Gastrocnemius medialis (tissue), 4 donors: ENCODE measurements at regions not wholly inside any gene's neighbourhood (a gene's known extent, or its start where the extent isn't known, plus 50 kb on each side); places are given as distances from the start of the nearest gene placed in this dataset.

Source experiments
- POLR2A ChIP-seq, 2 donors: fragments of 450-650 bp; IDR thresholded peaks; one replicate each; pipeline ENCODE4 v1.6.1; 2017; ENCODE audit warnings: antibody characterized with exemption in 2 of 2, mild to moderate bottlenecking in 2 of 2, moderate library complexity in 2 of 2
- TF ChIP-seq, protein P1 (sequence below), 5 experiments: fragments of 450-650 bp in 3 of 5; fragments of 200-600 bp in 2 of 5; sonication (generic) in 2 of 5; IDR thresholded peaks in 4 of 5; conservative IDR thresholded peaks in 1 of 5; 1 replicate in 4 of 5; 2 replicates in 1 of 5; pipeline ENCODE4 v1.5.1; 2016 to 2019; ENCODE audit warnings: antibody characterized with exemption in 5 of 5, mild to moderate bottlenecking in 3 of 5, moderate library complexity in 3 of 5

DNA sequence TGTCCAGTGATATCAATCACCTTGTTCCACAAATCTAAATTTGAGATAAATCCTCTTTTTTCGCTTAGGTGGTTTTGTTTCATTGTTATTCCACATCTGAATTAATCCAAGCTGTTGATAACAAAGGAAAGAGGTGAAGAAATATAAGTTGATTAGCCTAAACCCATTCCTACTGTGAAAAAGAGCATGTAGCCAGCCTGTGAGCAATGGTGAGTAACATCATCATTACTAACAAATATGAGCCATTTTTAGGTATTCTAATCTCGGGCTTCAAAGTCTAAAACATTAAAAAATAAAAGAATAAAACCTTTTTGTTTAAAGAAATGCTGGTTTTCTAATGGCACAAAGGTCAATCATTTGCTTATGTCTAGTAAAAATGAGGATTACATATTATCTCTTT is 52.1 kb upstream of the P3H2 start:
- TF ChIP-seq, protein P1, sequence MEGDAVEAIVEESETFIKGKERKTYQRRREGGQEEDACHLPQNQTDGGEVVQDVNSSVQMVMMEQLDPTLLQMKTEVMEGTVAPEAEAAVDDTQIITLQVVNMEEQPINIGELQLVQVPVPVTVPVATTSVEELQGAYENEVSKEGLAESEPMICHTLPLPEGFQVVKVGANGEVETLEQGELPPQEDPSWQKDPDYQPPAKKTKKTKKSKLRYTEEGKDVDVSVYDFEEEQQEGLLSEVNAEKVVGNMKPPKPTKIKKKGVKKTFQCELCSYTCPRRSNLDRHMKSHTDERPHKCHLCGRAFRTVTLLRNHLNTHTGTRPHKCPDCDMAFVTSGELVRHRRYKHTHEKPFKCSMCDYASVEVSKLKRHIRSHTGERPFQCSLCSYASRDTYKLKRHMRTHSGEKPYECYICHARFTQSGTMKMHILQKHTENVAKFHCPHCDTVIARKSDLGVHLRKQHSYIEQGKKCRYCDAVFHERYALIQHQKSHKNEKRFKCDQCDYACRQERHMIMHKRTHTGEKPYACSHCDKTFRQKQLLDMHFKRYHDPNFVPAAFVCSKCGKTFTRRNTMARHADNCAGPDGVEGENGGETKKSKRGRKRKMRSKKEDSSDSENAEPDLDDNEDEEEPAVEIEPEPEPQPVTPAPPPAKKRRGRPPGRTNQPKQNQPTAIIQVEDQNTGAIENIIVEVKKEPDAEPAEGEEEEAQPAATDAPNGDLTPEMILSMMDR (IDR thresholded peaks at IDR 0.05 in 4 of 5, conservative IDR thresholded peaks at IDR 0.05 in 1 of 5), result no peak
- no peak for TF ChIP-seq POLR2A (IDR thresholded peaks at IDR 0.05)
